ENCODE measurements at regions not wholly inside any gene's neighbourhood (a gene's known extent, or its start where the extent isn't known, plus 50 kb on each side); places are given as distances from the start of the nearest gene placed in this dataset.

- no peak for DNase-seq (ENCODE audit: extremely low read depth, low read depth, low spot score)
Measured at GRCh38 chr3:165355316-165355715, 159.1 kb upstream of the SLITRK3 start.

- DNase-seq (ENCODE audit: extremely low read depth, low read depth, low spot score), result no peak
Measured at GRCh38 chr3:165347526-165347925, 151.3 kb upstream of the SLITRK3 start.

GRCh38 chr3:165346503-165346902, 150.3 kb upstream of the SLITRK3 start:
- no peak for DNase-seq (ENCODE audit: extremely low read depth, low read depth, low spot score)

- DNase-seq (ENCODE audit: extremely low read depth, low read depth, low spot score), result no peak
Measured at GRCh38 chr3:165343185-165343584, 147.0 kb upstream of the SLITRK3 start.

- no peak for DNase-seq (ENCODE audit: extremely low read depth, low read depth, low spot score)
Measured at GRCh38 chr3:165339753-165340152, 143.6 kb upstream of the SLITRK3 start.

- no peak for DNase-seq (ENCODE audit: extremely low read depth, low read depth, low spot score)
Measured at GRCh38 chr3:165336786-165337185, 140.6 kb upstream of the SLITRK3 start.

All from glomerular endothelial cell (primary cell).